HG02642 (cell line): ENCODE measurements at regions not wholly inside any gene's neighbourhood (a gene's known extent, or its start where the extent isn't known, plus 50 kb on each side); places are given as distances from the start of the nearest gene placed in this dataset.

Source experiments
- ATAC-seq: cut with Tn5 transposase; IDR thresholded peaks from one replicate; pipeline ENCODE4 v1.9.1; 2021; ENCODE audit warnings: mild to moderate bottlenecking; ENCODE audit not compliant: unreplicated experiment, poor library complexity

DNA sequence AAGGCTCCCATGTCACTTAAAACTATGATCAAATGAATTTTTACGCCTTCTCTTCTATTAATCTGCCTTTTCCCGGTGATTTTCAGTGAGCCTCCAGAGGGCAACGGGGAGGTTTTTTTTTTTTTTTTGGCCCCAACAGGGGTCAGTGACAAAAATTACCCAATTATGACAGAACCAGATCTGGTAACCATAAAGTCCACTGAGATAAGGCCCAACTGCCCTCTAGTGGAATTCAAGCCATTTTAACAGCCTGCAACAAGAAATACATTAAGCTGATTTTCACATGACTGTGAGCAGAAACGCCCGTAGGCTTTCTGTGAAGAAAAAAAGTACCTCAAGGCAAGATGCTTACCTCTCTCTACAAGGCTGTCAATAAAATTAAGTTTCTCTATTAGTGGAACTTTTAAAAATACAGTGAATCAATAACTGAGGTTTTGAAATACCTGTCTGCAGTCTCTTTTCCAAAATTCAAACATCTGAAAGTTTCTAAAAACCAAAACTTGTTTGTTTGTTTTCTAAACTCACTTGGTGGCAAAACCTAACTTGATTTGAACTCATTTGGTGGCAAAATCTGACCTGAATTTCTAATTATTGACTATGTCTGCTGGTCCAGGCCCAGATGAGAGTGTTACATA is 49.7 kb upstream of the FST start:
- no peak for ATAC-seq
